ENCODE measurements at regions not wholly inside any gene's neighbourhood (a gene's known extent, or its start where the extent isn't known, plus 50 kb on each side); places are given as distances from the start of the nearest gene placed in this dataset.

- no peak for DNase-seq (ENCODE audit: low spot score)
- Histone ChIP-seq H3K36me3 (no peaks in the 10 kb centered on the region), H3K4me3 (no peak overlapping the region), H3K27ac (no peak overlapping the region), H3K4me1 (ENCODE audit: control insufficient read depth in 1 of 2, low read depth in 2 of 2) (no peaks in the 10 kb centered on the region), H3K9me3 (peaks cover 76% of the 10 kb centered on the region), H3K27me3 (replicated peaks; ENCODE audit: insufficient read depth) (no peaks in the 10 kb centered on the region)
- no peak for ATAC-seq (ENCODE audit: insufficient number of reproducible peaks, low FRiP score, low read depth)
- TF ChIP-seq CTCF (IDR thresholded peaks at IDR 0.05): no peak
These were observed 1490.3 kb downstream of the UQCRFS1 start for GRCh38 chr19:27722625-27723024.

GRCh38 chr19:27720155-27720554 is 1492.8 kb downstream of the UQCRFS1 start:
- DNase-seq (ENCODE audit: low spot score): no peak
- no peak for TF ChIP-seq CTCF (IDR thresholded peaks at IDR 0.05)
- no peak for ATAC-seq (ENCODE audit: insufficient number of reproducible peaks, low FRiP score, low read depth)
- H3K27ac ChIP-seq: no peak overlapping the region
- peaks cover 53% of the 10 kb centered on the region for H3K9me3 ChIP-seq
- H3K36me3 ChIP-seq: no peaks in the 10 kb centered on the region
- H3K4me1 ChIP-seq (ENCODE audit: control insufficient read depth in 1 of 2, low read depth in 2 of 2): no peaks in the 10 kb centered on the region
- H3K4me3 ChIP-seq: no peak overlapping the region
- no peaks in the 10 kb centered on the region for H3K27me3 ChIP-seq (replicated peaks; ENCODE audit: insufficient read depth)

DNA sequence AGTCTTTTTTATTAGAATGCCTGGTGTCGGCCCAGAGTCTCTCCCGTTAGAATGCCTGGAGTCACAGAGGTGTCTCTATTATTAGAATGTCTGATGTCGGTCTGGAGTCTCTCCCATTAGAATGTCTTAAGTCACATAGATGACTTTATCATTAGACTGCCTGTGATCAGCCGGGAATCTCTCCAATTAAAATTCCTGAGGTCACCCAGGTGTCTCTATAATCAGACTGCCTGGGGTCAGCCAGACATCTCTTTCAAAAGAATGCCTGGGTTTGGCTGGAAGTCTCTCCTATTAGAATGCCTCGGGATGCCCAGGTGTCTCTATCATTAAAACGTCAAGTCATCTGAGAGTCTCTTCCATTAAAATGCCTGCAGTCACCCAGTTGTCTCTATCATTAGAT is 1493.9 kb downstream of the UQCRFS1 start:
- ATAC-seq (ENCODE audit: insufficient number of reproducible peaks, low FRiP score, low read depth) (no peak), DNase-seq (ENCODE audit: low spot score) (no peak)
- Histone ChIP-seq H3K36me3 (no peaks in the 10 kb centered on the region), H3K9me3 (peaks cover 44% of the 10 kb centered on the region), H3K4me1 (ENCODE audit: control insufficient read depth in 1 of 2, low read depth in 2 of 2) (no peaks in the 10 kb centered on the region), H3K27me3 (replicated peaks; ENCODE audit: insufficient read depth) (no peaks in the 10 kb centered on the region), H3K27ac (no peak overlapping the region), H3K4me3 (no peak overlapping the region)
- no peak for TF ChIP-seq CTCF (IDR thresholded peaks at IDR 0.05)

DNA sequence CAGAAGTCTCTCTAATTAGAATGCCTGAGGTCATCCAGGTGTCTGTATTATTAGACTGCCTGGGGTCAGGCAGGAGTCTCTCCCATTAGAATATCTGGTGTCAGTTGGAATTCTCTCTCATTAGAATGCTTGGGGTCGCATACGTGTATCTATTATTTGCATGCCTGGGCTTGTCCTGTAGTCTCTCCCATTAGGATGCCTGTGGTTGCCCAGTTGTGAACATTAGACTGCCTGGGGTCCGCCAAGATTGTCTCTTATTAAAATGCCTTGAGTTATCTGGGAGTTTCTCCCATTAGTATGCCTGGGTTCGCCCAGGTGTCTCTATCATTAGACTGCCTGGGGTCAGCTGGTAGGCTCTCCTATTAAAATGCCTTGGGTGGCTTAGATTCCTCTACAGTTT is 1494.7 kb downstream of the UQCRFS1 start:
- no peak overlapping the region for H3K27ac ChIP-seq
- TF ChIP-seq CTCF (IDR thresholded peaks at IDR 0.05): no peak
- H3K36me3 ChIP-seq: no peaks in the 10 kb centered on the region
- H3K4me1 ChIP-seq (ENCODE audit: control insufficient read depth in 1 of 2, low read depth in 2 of 2): no peaks in the 10 kb centered on the region
- no peak for ATAC-seq (ENCODE audit: insufficient number of reproducible peaks, low FRiP score, low read depth)
- no peak for DNase-seq (ENCODE audit: low spot score)
- no peak overlapping the region for H3K4me3 ChIP-seq
- H3K27me3 ChIP-seq (replicated peaks; ENCODE audit: insufficient read depth): no peaks in the 10 kb centered on the region
- peaks cover 37% of the 10 kb centered on the region for H3K9me3 ChIP-seq

DNA sequence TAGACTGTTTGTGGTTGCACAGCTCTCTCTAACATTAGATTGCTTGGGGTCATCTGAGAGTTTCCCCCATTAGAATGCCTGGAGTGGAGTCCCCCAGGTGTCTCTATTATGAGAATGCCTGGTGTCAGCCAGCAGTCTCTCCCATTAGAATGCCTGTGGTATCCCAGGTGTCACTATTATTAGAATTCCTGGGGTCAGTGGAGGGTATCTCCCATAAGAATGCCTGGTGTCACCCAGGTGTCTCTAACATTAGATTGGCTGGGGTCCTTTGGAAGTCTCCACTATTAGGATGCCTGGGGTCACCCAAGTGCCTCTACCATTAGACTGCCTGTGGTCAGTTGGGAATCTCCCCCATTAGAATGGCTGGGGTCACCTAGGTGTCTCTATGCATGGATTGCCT is 1495.1 kb downstream of the UQCRFS1 start:
- Histone ChIP-seq H3K4me1 (ENCODE audit: control insufficient read depth in 1 of 2, low read depth in 2 of 2) (no peaks in the 10 kb centered on the region), H3K27ac (no peak overlapping the region), H3K36me3 (no peaks in the 10 kb centered on the region), H3K4me3 (no peak overlapping the region), H3K27me3 (replicated peaks; ENCODE audit: insufficient read depth) (no peaks in the 10 kb centered on the region), H3K9me3 (peaks cover 34% of the 10 kb centered on the region)
- TF ChIP-seq CTCF (IDR thresholded peaks at IDR 0.05): no peak
- ATAC-seq (ENCODE audit: insufficient number of reproducible peaks, low FRiP score, low read depth) (no peak), DNase-seq (ENCODE audit: low spot score) (no peak)
